ENCODE measurements at regions not wholly inside any gene's neighbourhood (a gene's known extent, or its start where the extent isn't known, plus 50 kb on each side); places are given as distances from the start of the nearest gene placed in this dataset.

DNA sequence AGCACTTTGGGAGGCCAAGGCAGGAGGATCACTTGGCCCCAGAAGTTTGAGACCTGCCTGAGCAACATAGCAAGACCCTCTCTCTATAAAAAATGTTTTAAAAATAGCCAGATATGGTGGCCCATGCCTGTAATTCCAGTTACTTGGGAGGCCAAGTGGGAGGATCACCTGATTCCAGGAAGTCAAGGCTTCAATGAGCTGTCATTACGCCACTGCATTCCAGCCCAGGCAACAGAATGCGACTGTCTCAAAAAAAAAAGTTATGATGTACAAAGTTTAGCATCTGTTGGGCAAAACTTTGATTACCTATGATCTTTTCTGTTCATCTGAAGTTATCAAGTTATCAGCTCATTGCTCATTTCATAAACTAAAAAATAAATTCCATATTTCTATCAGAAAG lies 504.1 kb upstream of the PKDCC start:
- Histone ChIP-seq H3K4me3 (ENCODE audit: severe bottlenecking) (no peak overlapping the region), H3K27me3 (ENCODE audit: insufficient read depth, poor library complexity, severe bottlenecking) (no peaks in the 10 kb centered on the region), H3K36me3 (ENCODE audit: low read depth) (no peaks in the 10 kb centered on the region), H3K9me3 (ENCODE audit: severe bottlenecking) (no peaks in the 10 kb centered on the region), H3K27ac (ENCODE audit: poor library complexity, severe bottlenecking) (no peak overlapping the region), H3K4me1 (ENCODE audit: insufficient read depth, poor library complexity, severe bottlenecking) (no peaks in the 10 kb centered on the region)
- TF ChIP-seq, protein P1, sequence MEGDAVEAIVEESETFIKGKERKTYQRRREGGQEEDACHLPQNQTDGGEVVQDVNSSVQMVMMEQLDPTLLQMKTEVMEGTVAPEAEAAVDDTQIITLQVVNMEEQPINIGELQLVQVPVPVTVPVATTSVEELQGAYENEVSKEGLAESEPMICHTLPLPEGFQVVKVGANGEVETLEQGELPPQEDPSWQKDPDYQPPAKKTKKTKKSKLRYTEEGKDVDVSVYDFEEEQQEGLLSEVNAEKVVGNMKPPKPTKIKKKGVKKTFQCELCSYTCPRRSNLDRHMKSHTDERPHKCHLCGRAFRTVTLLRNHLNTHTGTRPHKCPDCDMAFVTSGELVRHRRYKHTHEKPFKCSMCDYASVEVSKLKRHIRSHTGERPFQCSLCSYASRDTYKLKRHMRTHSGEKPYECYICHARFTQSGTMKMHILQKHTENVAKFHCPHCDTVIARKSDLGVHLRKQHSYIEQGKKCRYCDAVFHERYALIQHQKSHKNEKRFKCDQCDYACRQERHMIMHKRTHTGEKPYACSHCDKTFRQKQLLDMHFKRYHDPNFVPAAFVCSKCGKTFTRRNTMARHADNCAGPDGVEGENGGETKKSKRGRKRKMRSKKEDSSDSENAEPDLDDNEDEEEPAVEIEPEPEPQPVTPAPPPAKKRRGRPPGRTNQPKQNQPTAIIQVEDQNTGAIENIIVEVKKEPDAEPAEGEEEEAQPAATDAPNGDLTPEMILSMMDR (IDR thresholded peaks at IDR 0.05; ENCODE audit: poor library complexity, severe bottlenecking) = no peak
- no peak for ATAC-seq (ENCODE audit: low read depth)
- no peak for DNase-seq (ENCODE audit: low spot score)

GRCh38 chr2:41544709-41545108 lies 503.1 kb upstream of the PKDCC start:
- ATAC-seq (ENCODE audit: low read depth) (no peak), DNase-seq (ENCODE audit: low spot score) (no peak)
- Histone ChIP-seq H3K36me3 (ENCODE audit: low read depth) (no peaks in the 10 kb centered on the region), H3K4me1 (ENCODE audit: insufficient read depth, poor library complexity, severe bottlenecking) (no peaks in the 10 kb centered on the region), H3K27ac (ENCODE audit: poor library complexity, severe bottlenecking) (no peak overlapping the region), H3K9me3 (ENCODE audit: severe bottlenecking) (no peaks in the 10 kb centered on the region), H3K4me3 (ENCODE audit: severe bottlenecking) (no peak overlapping the region), H3K27me3 (ENCODE audit: insufficient read depth, poor library complexity, severe bottlenecking) (no peaks in the 10 kb centered on the region)
- TF ChIP-seq, protein P1 (IDR thresholded peaks at IDR 0.05; ENCODE audit: poor library complexity, severe bottlenecking) = no peak

DNA sequence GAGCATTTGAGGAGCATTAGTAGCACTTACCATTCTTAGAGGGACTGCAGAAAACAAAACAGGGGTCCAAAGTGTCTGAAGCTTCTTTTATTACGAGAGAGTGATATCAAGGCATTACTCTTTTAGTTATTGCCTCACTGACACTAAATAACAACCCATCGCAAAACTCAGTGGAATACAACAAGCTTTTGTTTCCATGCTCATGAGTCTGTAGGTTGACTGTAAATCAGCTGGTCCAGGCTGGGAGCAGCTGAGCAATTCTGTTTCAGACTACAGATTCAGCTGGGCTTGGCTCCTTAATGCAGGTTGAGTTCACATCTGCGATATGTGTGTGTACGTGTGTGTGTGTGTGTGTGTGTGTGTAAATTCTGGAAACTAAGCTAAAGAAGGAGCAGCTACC lies 501.8 kb upstream of the PKDCC start:
- no peak for ATAC-seq (ENCODE audit: low read depth)
- TF ChIP-seq, protein P1 (IDR thresholded peaks at IDR 0.05; ENCODE audit: poor library complexity, severe bottlenecking) = no peak
- Histone ChIP-seq H3K27ac (ENCODE audit: poor library complexity, severe bottlenecking) (no peak overlapping the region), H3K36me3 (ENCODE audit: low read depth) (no peaks in the 10 kb centered on the region), H3K4me3 (ENCODE audit: severe bottlenecking) (no peak overlapping the region), H3K9me3 (ENCODE audit: severe bottlenecking) (no peaks in the 10 kb centered on the region), H3K4me1 (ENCODE audit: insufficient read depth, poor library complexity, severe bottlenecking) (no peaks in the 10 kb centered on the region), H3K27me3 (ENCODE audit: insufficient read depth, poor library complexity, severe bottlenecking) (no peaks in the 10 kb centered on the region)
- no peak for DNase-seq (ENCODE audit: low spot score)

GRCh38 chr2:41568648-41569047 lies 479.2 kb upstream of the PKDCC start:
- H3K36me3 ChIP-seq (ENCODE audit: low read depth) = no peaks in the 10 kb centered on the region
- no peaks in the 10 kb centered on the region for H3K4me1 ChIP-seq (ENCODE audit: insufficient read depth, poor library complexity, severe bottlenecking)
- TF ChIP-seq, protein P1 (IDR thresholded peaks at IDR 0.05; ENCODE audit: poor library complexity, severe bottlenecking) = no peak
- H3K27me3 ChIP-seq (ENCODE audit: insufficient read depth, poor library complexity, severe bottlenecking) = peaks cover 2% of the 10 kb centered on the region
- no peak overlapping the region for H3K27ac ChIP-seq (ENCODE audit: poor library complexity, severe bottlenecking)
- no peak for ATAC-seq (ENCODE audit: low read depth)
- H3K9me3 ChIP-seq (ENCODE audit: severe bottlenecking) = no peaks in the 10 kb centered on the region
- H3K4me3 ChIP-seq (ENCODE audit: severe bottlenecking) = no peak overlapping the region
- no peak for DNase-seq (ENCODE audit: low spot score)

- TF ChIP-seq, protein P1 (IDR thresholded peaks at IDR 0.05; ENCODE audit: poor library complexity, severe bottlenecking) = no peak
- Histone ChIP-seq H3K9me3 (ENCODE audit: severe bottlenecking) (no peaks in the 10 kb centered on the region), H3K27ac (ENCODE audit: poor library complexity, severe bottlenecking) (no peak overlapping the region), H3K4me1 (ENCODE audit: insufficient read depth, poor library complexity, severe bottlenecking) (no peaks in the 10 kb centered on the region), H3K27me3 (ENCODE audit: insufficient read depth, poor library complexity, severe bottlenecking) (no peaks in the 10 kb centered on the region), H3K4me3 (ENCODE audit: severe bottlenecking) (no peak overlapping the region), H3K36me3 (ENCODE audit: low read depth) (no peaks in the 10 kb centered on the region)
- ATAC-seq (ENCODE audit: low read depth) = no peak
- DNase-seq (ENCODE audit: low spot score) = no peak
Observed at GRCh38 chr2:41572154-41572553, 475.7 kb upstream of the PKDCC start.

Measured in RWPE2 (cell line).